RWPE1 (cell line): ENCODE measurements at regions not wholly inside any gene's neighbourhood (a gene's known extent, or its start where the extent isn't known, plus 50 kb on each side); places are given as distances from the start of the nearest gene placed in this dataset.
"Not testable (repeated sequence)": the region's sequence is repeated elsewhere in the genome, so short reads cannot be mapped to it uniquely, and the experiment has no call there.

Experiments
- CTCF ChIA-PET: fragments of 350-600 bp; sonication (Branson Sonifier 250); formaldehyde crosslinking; extraction: SDS; loops from one replicate; lab custom pipeline; 2021; lab: Yijun Ruan, JAX
- POLR2A ChIA-PET: fragments of 400-600 bp; formaldehyde crosslinking; extraction: SDS; loops from one replicate; lab custom pipeline; 2020; ENCODE audit warnings: antibody characterized with exemption; ENCODE audit not compliant: low non-redundant PET; lab: Yijun Ruan, JAX
- DNase-seq: peaks from one replicate; pipeline ENCODE4 v3.0.0; 2012; ENCODE audit warnings: low spot score
- H3K27ac ChIP-seq: fragments of 450-650 bp; 2 replicates; pipeline ENCODE4 v1.5.1; 2017
- CTCF ChIP-seq: fragments of 450-650 bp; conservative IDR thresholded peaks from 2 replicates; pipeline ENCODE4 v1.5.1; 2017; ENCODE audit warnings: low read depth, mild to moderate bottlenecking

DNA sequence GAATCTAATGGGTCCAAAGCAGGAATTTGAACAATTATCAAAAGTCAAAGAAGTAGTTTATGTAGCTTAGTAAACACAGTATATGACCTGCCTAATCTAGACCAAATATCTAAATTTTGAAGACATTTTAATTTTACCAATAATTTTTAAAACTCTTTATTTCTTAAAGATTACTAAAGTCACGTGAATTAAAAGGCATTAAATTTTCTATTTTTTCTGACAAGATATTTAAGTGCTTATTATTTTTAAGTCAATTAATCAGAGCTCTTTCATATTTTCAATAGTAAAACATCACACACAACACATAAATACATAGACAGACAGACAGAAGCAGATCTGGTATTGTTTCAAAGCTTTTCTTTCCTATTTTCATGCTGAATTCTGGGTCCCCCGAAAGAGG lies 89.5 kb downstream of the ZNF467 start:
- no peak for TF ChIP-seq CTCF
- POLR2A ChIA-PET, result no interaction called here
- DNase-seq, result no peak
- CTCF ChIA-PET, result interaction anchor here (0.5 kb wide), 1 partner anchor 23 kb away, joined by 3 read pairs; no protein-coding TSS in a partner anchor
- H3K27ac ChIP-seq, result no peak overlapping the region

GRCh38 chr7:149683181-149683580 lies 90.2 kb downstream of the ZNF467 start:
- CTCF ChIA-PET, result interaction anchor here (0.5 kb wide), 1 partner anchor 22 kb away, joined by 3 read pairs; no protein-coding TSS in a partner anchor
- no peak for DNase-seq
- no peak overlapping the region for H3K27ac ChIP-seq
- POLR2A ChIA-PET, result no interaction called here
- TF ChIP-seq CTCF, result no peak

- DNase-seq, result no peak
- ChIA-PET CTCF (no interaction called here), POLR2A (no interaction called here)
- no peak for TF ChIP-seq CTCF
- no peak overlapping the region for H3K27ac ChIP-seq
Measured at GRCh38 chr7:149682038-149682437, 91.3 kb downstream of the ZNF467 start.

DNA sequence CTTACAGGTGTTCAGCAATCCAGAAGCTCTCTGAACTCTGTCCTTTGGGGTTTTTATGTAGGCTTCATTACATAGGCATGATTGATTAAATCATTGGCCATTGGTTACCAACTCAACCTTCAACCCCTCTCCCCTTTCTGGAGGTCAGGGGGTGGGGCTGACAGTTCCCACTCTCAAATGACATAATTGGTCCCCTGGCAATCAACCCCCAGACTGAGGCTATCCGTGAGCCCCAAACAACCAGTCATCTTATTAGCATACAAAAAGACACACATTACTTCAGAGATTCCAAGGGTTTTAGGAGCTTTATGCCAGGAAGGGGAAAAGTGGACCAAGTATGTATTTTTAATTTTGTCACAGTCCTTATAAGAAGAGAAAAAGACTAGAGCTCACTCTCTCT lies 92.1 kb downstream of the ZNF467 start:
- POLR2A ChIA-PET, result no interaction called here
- DNase-seq, result no peak
- CTCF ChIA-PET, result no interaction called here
- TF ChIP-seq CTCF, result no peak
- H3K27ac ChIP-seq, result no peak overlapping the region

DNA sequence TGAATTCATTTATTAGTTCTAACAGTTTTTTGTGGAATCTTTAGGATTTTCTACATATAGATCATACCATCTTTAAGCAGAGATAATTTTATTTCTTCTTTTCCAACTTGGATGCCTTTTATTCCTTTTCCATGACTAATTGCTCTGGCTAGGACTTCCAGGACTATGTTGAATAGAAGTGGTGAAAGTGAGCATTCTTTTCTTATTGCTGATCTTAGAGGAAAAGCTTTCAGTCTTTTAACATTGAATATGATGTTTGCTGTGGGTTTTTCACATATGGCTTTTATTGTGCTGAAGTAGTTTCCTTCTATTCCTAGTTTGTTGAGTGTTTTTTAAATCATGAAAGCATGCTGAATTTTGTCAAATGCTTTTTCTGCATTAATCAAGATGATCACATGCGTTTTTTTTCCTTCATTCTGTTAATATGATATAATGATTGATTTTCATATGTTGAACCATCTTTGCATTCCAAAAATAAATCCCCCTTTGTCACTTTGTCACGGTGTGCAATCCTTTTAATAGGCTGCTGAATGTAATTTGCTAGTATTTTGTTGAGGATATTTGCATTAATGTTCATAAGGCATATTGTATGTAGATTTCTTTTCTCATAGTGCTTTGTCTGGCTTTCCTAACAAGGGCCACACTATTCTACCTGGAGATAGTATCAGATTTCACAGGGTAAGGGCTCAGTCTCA lies 92.9 kb downstream of the ZNF467 start:
- H3K27ac ChIP-seq, result no peak overlapping the region
- ChIA-PET POLR2A (no interaction called here), CTCF (interaction anchor here (0.6 kb wide), 1 partner anchor 203 kb away, joined by 4 read pairs; no protein-coding TSS in a partner anchor)
- DNase-seq, result no peak
- TF ChIP-seq CTCF, result no peak

GRCh38 chr7:149674728-149675385 lies 98.5 kb downstream of the ZNF467 start:
- CTCF ChIA-PET, H3K27ac ChIP-seq, POLR2A ChIA-PET, DNase-seq: not testable (repeated sequence)

DNA sequence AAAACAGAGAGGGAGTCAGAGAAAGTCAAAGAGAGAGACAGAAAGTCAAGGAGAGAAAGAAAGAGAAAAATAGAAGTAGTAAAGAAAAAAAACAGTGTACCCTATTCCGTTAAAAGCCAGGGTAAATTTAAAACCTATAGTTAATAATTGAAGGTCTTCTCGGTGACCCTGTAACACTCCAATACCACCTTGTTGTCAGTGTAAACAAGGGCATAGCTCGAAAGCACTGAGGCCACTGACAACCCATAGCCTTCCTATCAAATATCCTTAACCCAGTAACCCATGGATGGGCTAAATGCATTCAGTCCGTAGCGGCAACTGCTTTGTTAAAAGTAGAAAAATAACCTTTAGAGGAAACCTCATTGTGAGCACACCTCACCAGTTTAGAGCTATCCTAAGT lies 100.4 kb downstream of the ZNF467 start:
- DNase-seq, result no peak
- POLR2A ChIA-PET, result no interaction called here
- H3K27ac ChIP-seq, result no peak overlapping the region
- TF ChIP-seq CTCF, result no peak
- CTCF ChIA-PET, result no interaction called here
